ENCODE measurements at regions not wholly inside any gene's neighbourhood (a gene's known extent, or its start where the extent isn't known, plus 50 kb on each side); places are given as distances from the start of the nearest gene placed in this dataset.

DNA sequence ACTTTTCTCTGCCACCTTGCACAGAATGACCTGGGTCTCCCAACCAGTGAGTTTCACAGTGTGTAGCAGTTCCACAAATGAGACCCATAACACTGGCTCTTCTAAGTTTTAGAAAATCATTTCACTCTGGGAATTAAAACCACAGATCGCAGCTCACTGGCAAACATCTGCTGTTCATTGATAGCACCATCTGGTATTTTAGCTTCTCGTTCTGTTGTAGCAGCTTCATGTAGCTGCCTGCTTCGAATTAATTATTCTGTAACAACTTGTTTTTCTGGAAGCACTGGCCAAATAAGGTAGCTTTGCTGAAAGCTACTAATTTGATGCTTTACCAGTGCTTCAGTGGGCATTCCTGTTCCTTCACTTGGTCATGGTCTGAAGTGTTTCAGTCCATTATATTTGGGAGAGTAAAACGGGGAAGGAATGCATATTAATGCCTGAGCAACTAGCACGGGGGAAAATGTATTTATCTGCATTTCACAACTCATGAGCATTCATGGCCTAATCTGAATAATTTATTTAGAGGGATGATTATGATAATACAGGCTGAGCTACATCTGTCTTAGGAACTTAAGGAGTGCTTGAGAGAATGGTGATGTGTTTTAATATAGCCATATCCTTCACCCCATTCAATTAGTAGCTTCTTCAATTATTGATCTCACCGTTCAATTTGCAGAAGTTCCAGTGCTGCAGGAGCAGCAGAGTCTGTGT is 447.4 kb downstream of the XPNPEP1 start:
- ChIA-PET CTCF (no interaction called here), POLR2A (no interaction called here)
- Histone ChIP-seq H3K4me2 (no peak overlapping the region), H3K9me3 (no peaks in the 10 kb centered on the region), H3K4me3 (no peak overlapping the region), H3K4me1 (no peaks in the 10 kb centered on the region), H3K27ac (no peak overlapping the region)
- FAIRE-seq (no peak), ATAC-seq (no peak), DNase-seq (ENCODE audit: low read depth in 1 of 2, low spot score in 1 of 2) (no peak)
- under 1% methylated on average over 6 of the region's 6 CpGs for WGBS (ENCODE audit: missing lambda C conversion rate)
- TF ChIP-seq BHLHE40 (IDR thresholded peaks at IDR 0.05; ENCODE audit: low read depth, low read length): no peak
- no peak for TF ChIP-seq RFX5 (IDR thresholded peaks at IDR 0.05)
- TF ChIP-seq, protein P1, sequence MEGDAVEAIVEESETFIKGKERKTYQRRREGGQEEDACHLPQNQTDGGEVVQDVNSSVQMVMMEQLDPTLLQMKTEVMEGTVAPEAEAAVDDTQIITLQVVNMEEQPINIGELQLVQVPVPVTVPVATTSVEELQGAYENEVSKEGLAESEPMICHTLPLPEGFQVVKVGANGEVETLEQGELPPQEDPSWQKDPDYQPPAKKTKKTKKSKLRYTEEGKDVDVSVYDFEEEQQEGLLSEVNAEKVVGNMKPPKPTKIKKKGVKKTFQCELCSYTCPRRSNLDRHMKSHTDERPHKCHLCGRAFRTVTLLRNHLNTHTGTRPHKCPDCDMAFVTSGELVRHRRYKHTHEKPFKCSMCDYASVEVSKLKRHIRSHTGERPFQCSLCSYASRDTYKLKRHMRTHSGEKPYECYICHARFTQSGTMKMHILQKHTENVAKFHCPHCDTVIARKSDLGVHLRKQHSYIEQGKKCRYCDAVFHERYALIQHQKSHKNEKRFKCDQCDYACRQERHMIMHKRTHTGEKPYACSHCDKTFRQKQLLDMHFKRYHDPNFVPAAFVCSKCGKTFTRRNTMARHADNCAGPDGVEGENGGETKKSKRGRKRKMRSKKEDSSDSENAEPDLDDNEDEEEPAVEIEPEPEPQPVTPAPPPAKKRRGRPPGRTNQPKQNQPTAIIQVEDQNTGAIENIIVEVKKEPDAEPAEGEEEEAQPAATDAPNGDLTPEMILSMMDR (IDR thresholded peaks at IDR 0.05): no peak
- no peak for TF ChIP-seq ESRRA (IDR thresholded peaks at IDR 0.05; ENCODE audit: borderline replicate concordance, low read length)
- no peak for TF ChIP-seq MAZ (IDR thresholded peaks at IDR 0.05; ENCODE audit: borderline replicate concordance, low read depth, low read length)

DNA sequence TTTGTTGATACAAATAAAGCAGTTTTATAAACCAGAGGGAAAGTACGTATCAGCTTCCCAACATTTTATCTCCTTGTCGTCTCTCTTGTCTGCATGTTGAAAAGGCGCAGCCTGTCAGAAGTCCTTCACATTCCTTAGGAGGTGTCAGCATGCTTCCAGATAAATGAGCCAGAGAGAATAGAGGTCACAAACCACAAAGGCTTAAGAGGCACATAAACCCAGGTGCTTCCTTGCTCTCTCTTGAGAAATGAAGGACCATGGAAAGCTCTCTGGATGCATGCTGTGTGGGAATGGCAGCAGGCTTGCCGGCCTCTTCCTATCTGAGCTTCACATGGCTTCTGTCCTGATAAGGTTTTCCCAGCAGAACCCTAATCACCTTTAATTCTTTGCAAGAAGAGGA is 448.5 kb downstream of the XPNPEP1 start:
- Histone ChIP-seq H3K4me2 (no peak overlapping the region), H3K4me1 (no peaks in the 10 kb centered on the region), H3K4me3 (no peak overlapping the region), H3K9me3 (no peaks in the 10 kb centered on the region), H3K27ac (no peak overlapping the region)
- FAIRE-seq (no peak), ATAC-seq (no peak), DNase-seq (ENCODE audit: low read depth in 1 of 2, low spot score in 1 of 2) (no peak)
- under 1% methylated on average over 4 of the region's 4 CpGs for WGBS (ENCODE audit: missing lambda C conversion rate)
- POLR2A ChIA-PET: no interaction called here
- CTCF ChIA-PET: no interaction called here
- TF ChIP-seq SREBF2 (IDR thresholded peaks at IDR 0.05) (no peak), SMC3 (IDR thresholded peaks at IDR 0.05) (no peak), PBX3 (IDR thresholded peaks at IDR 0.05) (no peak), EHF (CRISPR knock-in tag; IDR thresholded peaks at IDR 0.05) (no peak)

DNA sequence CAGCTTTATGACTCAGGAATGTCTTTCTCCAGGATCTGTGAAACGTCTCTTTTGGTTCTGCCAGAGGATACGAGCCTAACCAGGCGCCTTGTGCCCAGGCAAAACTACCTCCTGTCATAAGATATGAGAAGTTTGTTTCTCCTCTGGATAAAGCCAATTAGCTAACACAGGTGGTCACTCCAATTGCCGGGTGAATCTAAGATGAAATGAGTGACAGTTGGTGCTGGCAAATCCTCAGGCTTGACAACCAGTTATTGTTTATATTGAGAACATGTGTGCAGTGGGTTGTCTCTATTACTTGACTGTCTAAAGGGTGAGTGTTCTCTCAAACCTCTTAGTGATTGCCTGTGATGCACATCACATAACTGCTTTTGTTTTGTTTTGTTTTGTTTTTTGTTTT is 449.1 kb downstream of the XPNPEP1 start:
- no peak for ATAC-seq
- CTCF ChIA-PET: interaction anchor here (0.9 kb wide), 1 partner anchor 11 kb away, joined by 3 read pairs; no protein-coding TSS in a partner anchor
- WGBS (ENCODE audit: missing lambda C conversion rate): 1% methylated on average over 4 of the region's 4 CpGs

GRCh38 chr10:109467551-109467950 is 455.8 kb downstream of the XPNPEP1 start:
- ATAC-seq (no peak), DNase-seq (ENCODE audit: low read depth in 1 of 2, low spot score in 1 of 2) (no peak), FAIRE-seq (no peak)
- Histone ChIP-seq H3K4me3 (no peak overlapping the region), H3K9me3 (no peaks in the 10 kb centered on the region), H3K4me1 (no peaks in the 10 kb centered on the region), H3K4me2 (no peak overlapping the region), H3K27ac (no peak overlapping the region)
- ChIA-PET CTCF (no interaction called here), POLR2A (no interaction called here)
- WGBS (ENCODE audit: missing lambda C conversion rate): 0% methylated on average over 2 of the region's 2 CpGs
- TF ChIP-seq EHF (CRISPR knock-in tag; IDR thresholded peaks at IDR 0.05): no peak
- no peak for TF ChIP-seq NR3C1 (IDR thresholded peaks at IDR 0.05)
- no peak for TF ChIP-seq HOXB13 (CRISPR knock-in tag; IDR thresholded peaks at IDR 0.05; ENCODE audit: low read depth)
- no peak for TF ChIP-seq HEYL (CRISPR knock-in tag; IDR thresholded peaks at IDR 0.05)
- TF ChIP-seq FOXS1 (CRISPR knock-in tag; IDR thresholded peaks at IDR 0.05): no peak
- TF ChIP-seq SMC3 (IDR thresholded peaks at IDR 0.05): no peak
- TF ChIP-seq, protein P2, sequence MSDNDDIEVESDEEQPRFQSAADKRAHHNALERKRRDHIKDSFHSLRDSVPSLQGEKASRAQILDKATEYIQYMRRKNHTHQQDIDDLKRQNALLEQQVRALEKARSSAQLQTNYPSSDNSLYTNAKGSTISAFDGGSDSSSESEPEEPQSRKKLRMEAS (IDR thresholded peaks at IDR 0.05): no peak
- no peak for TF ChIP-seq ZNF302 (CRISPR knock-in tag; IDR thresholded peaks at IDR 0.05)
- TF ChIP-seq KDM1A (IDR thresholded peaks at IDR 0.05; ENCODE audit: low read depth): no peak
- TF ChIP-seq PHF8 (IDR thresholded peaks at IDR 0.05; ENCODE audit: borderline replicate concordance, low read depth): no peak
- TF ChIP-seq POLR2A (IDR thresholded peaks at IDR 0.05; ENCODE audit: low read length): no peak
- TF ChIP-seq ZSCAN20 (CRISPR knock-in tag; IDR thresholded peaks at IDR 0.05): no peak
- TF ChIP-seq PBX3 (IDR thresholded peaks at IDR 0.05): no peak
- no peak for TF ChIP-seq POLR2AphosphoS2 (conservative IDR thresholded peaks at IDR 0.05; ENCODE audit: low read length)
- no peak for TF ChIP-seq NFE2L2 (conservative IDR thresholded peaks at IDR 0.05; ENCODE audit: low read length)
- TF ChIP-seq EP300 (IDR thresholded peaks at IDR 0.05): no peak
- no peak for TF ChIP-seq ZFP36 (IDR thresholded peaks at IDR 0.05; ENCODE audit: borderline replicate concordance, partially characterized antibody)
- TF ChIP-seq TFCP2L1 (CRISPR knock-in tag; IDR thresholded peaks at IDR 0.05): no peak
- no peak for TF ChIP-seq CHD4 (IDR thresholded peaks at IDR 0.05; ENCODE audit: borderline replicate concordance)
- TF ChIP-seq GATA3 (IDR thresholded peaks at IDR 0.05; ENCODE audit: borderline replicate concordance): no peak

More for the DNA sequence above, 449.1 kb downstream of the XPNPEP1 start:
- Histone ChIP-seq H3K27ac (no peak overlapping the region), H3K9me3 (no peaks in the 10 kb centered on the region), H3K4me1 (no peaks in the 10 kb centered on the region), H3K4me2 (no peak overlapping the region), H3K4me3 (no peak overlapping the region)
- POLR2A ChIA-PET: no interaction called here
- FAIRE-seq: no peak
- no peak for TF ChIP-seq CHD4 (IDR thresholded peaks at IDR 0.05; ENCODE audit: borderline replicate concordance)
- no peak for DNase-seq (ENCODE audit: low read depth in 1 of 2, low spot score in 1 of 2)
